Esophagus muscularis mucosa (tissue), 4 donors: ENCODE measurements at regions not wholly inside any gene's neighbourhood (a gene's known extent, or its start where the extent isn't known, plus 50 kb on each side); places are given as distances from the start of the nearest gene placed in this dataset.

ENCODE experiments used
- CTCF ChIP-seq, 3 experiments: fragments of 200-600 bp in 2 of 3; fragments of 450-650 bp in 1 of 3; sonication (generic) in 2 of 3; IDR thresholded peaks; one replicate each; pipeline ENCODE4 v1.5.1; 2017 to 2019; ENCODE audit warnings: antibody characterized with exemption in 3 of 3, mild to moderate bottlenecking in 2 of 3, moderate library complexity in 1 of 3
- EP300 ChIP-seq: sonication (generic); formaldehyde crosslinking; IDR thresholded peaks from one replicate; pipeline ENCODE4 v1.6.1; 2017; ENCODE audit warnings: antibody characterized with exemption
- POLR2A ChIP-seq: fragments of 450-650 bp; IDR thresholded peaks from one replicate; pipeline ENCODE4 v1.6.1; 2017; ENCODE audit warnings: antibody characterized with exemption, moderate library complexity, mild to moderate bottlenecking, low read depth
- POLR2AphosphoS5 ChIP-seq, 2 donors: sonication (generic); formaldehyde crosslinking; IDR thresholded peaks; one replicate each; pipeline ENCODE4 v1.6.1; 2017; ENCODE audit warnings: antibody characterized with exemption in 2 of 2

- TF ChIP-seq POLR2AphosphoS5 (IDR thresholded peaks at IDR 0.05), result no peak
- TF ChIP-seq POLR2A, result no peak
- TF ChIP-seq CTCF (IDR thresholded peaks at IDR 0.05), result no peak
- TF ChIP-seq EP300, result no peak
Observed at GRCh38 chr15:25189551-25189950, 234.8 kb downstream of the SNRPN start.
